Retina (tissue), 1 donor: ENCODE measurements at regions not wholly inside any gene's neighbourhood (a gene's known extent, or its start where the extent isn't known, plus 50 kb on each side); places are given as distances from the start of the nearest gene placed in this dataset.
"Not testable (repeated sequence)": the region's sequence is repeated elsewhere in the genome, so short reads cannot be mapped to it uniquely, and the experiment has no call there.

Experiments
- DNase-seq: peaks from one replicate; pipeline ENCODE4 v3.0.0-alpha.2; 2016

DNA sequence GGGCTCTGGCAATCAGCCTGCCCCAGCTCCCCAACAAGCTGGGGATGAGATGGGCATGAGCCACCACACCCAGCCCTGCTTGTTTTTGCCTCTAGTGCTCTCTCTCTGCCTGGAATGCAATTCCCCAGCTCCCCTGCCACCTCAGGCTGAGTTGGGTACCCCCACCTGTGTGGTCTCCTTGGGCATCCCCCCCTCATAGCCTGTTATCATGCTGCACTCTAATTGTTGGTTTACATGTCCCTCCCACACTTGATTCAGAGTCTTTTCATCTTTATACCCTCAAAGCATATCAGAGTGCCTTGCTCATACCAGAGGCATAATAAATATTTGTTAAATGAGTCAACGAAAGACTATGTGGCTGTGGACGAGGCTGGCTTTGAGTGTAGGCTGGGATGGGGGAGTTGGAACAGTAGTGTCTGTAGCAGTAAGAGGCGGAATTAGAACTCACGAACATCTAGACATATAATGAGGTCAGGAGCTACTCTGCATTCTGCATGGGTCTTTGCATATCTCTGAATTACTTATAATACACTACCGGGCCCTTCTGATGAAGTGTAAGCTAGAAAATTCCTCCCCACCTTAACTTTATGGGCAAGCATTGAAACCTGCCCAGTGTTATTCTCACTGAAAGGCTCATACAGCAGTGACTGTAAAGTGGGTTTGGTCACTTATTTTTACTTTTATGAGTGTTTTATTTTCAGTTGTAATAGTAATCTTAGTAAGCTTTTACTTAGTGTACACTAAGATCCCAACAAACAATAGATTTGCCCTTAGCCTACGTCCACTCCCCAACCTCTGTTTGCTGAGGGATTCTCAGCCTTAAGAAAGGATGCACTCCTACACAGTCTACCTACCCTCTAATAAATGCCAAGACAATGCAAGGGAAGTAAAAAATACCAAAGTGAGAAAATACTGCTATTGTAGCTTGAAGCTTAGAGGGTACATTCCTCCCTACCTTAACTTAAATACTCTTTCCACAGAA, 58.7 kb downstream of the EDN1 start:
- DNase-seq, result no peak

DNA sequence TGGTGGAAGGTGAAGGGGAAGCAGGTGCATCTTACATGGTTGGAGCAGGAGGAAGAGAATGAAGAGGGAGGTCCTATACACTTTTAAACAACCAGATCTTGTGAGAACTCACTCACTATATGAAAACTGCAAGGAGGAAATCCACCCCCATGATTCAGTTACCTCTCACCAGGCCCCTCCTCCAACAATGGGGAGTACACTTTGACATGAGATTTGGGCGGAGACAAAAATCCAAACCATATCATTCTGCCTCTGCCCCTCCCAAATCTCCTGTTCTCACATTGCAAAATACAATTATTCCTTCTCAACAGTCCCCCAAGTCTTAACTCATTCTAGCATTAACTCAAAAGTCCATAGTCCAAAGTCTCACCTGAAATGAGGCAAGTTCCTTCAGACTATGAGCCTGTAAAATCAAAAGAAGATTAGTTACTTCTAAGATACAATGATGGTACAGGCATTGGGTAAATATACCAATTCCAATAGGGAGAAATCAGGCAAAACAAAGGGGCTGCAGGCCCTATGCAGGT, 60.5 kb downstream of the EDN1 start:
- no peak for DNase-seq

DNA sequence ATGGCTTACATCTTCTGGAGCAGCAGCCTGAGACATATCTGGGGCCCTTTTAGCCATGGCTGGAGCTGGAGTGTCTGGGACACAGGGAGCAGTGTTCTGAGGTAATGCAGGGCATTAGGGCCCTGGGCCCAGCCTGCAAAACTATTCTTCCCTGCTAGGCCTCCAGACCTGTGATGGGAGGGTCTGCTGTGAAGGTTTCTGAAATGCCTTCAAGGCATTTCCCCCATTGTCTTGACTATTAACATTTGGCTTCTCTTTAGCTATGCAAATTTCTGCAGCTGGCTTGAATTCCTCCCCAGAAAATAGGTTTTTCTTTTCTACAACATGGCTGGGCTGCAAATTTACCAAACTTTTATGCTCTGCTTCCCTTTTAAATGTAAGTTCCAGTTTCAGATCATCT, 61.5 kb downstream of the EDN1 start:
- no peak for DNase-seq

DNA sequence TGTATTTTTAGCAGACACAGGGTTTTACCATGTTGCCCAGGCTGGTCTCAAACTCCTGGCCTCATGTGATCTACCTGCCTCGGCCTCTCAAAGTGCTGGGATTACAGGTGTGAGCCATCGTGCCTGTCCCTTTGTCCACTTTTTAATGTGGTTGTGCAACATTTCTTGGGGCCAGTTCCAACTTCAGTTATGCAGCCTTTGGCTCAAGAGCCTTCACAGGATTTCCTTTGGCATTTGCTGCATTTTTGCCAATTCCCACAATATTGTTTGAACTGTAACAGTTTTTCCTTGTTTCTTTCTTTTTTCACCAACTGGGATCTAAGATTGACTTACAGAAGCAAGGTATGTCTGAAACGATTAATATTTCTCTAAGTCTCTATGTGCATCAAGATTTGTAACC, 63.6 kb downstream of the EDN1 start:
- no peak for DNase-seq

DNA sequence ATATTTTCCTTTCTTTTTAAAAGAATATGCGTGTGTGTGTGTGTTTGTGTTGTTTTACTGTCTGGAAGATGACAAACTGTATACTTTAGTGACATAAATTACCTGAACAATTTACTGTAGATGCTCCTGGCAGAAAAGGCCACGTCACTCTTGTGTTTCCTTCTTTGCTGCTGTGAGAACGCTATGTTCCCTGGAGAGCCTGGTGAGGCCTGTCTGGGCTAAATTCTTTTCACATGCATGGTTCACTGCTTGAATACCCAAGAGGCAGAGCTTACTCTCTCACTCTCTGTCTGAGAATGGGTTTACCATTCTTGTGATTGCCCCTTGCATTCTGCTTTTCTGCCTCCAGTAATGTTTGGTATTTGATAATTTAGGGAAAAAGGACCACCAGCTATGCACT, 64.3 kb downstream of the EDN1 start:
- DNase-seq, result peak; percentile 50

DNA sequence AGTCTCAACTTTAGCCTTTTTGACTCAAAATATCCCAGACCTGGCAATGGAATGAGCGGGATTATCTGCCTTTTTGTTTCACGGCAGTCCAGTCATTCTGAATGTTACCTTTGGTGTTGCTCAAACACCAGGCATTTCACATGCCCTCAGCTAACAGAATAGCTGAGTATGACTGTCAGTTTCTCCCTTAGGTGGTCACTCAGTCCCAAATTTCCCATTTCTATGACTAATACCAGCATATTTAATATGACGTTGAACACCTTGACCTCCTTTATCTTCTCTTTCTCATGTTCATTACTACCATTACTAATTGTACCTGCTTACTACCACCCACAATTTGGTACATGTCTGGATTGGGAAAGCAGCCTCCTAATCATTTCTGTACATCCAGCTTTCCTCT, 65.2 kb downstream of the EDN1 start:
- DNase-seq, result no peak

DNA sequence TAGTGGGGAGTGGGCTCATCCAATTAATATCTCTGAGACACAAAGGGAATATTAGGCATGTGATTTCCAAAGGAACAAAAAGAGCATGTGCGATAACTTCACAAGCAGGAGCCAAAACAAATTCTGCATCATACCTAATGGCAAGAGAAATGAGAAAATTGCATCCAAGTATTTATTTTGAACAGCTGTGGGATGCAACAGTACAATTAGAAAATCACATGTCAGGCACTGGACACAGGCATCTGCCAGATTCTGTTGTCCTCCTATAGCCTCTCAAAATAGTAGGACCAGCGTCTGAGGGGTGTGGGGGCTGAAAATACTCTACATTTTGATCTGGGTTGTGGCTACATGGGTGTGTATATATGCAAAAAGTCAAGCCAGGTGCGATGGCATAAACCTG, 66.3 kb downstream of the EDN1 start:
- no peak for DNase-seq

DNA sequence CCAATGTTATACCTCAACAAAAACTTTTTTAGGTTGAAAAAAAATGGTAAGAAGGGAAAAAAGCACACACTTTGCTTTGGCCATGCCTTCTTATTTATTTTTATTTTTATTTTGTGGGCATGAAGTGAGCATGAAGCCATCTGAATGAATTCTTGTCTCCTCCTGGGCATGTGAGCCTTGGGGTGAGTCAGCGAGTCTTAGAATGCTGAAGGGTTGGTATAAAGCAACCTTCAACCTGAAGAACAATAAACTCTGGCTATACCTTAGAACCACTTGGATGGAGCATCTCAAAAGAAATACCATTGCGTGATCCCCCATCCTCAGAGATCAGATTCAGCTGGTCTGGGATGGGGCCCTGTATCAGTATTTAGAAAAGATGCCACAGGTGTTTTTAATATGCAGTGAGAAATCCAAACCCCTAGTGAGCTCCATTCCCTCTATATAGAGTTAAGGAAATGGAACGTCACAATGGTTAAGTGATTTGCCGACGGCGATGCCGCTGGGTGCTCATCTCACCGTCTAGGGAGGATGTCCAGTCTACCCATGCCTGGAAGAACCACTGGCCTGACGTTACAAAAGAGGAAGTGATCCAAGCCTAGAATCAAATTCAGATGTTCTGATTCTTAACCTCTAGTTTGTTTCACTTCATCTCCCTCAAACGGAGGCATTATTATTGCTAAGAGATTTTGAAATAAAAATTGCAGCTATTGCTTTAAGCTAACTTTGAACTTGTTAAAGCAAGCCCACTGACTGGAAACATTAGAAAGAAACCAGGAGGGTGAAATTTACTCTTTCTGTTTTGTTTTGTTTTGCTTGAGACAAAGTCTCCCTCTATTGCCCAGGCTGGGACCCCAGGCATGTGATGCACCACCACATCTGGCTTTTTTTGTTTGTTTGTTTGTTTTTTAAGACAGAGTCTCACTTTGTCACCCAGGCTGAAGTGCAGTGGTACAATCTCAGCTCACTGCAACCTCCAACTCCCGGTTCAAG, 67.1 kb downstream of the EDN1 start:
- no peak for DNase-seq

DNA sequence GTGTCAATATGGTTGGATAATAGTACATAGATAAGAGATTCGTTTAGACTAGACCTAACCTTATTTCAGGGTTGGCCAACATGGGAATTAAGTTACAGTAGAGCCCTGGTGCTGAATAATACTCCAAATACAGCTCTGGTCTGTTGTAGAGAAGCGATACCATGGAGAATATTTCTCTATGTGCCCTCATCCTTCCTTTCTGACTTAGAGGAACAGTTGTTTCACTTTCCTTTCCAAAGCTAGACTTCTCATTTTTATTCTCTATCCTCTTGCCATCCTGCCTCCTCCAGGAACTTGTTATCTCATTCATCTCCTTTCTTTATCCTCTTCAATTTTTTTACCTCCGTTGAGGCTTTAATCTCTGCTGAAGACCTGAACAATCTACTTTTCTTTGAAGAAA, 68.9 kb downstream of the EDN1 start:
- no peak for DNase-seq

DNA sequence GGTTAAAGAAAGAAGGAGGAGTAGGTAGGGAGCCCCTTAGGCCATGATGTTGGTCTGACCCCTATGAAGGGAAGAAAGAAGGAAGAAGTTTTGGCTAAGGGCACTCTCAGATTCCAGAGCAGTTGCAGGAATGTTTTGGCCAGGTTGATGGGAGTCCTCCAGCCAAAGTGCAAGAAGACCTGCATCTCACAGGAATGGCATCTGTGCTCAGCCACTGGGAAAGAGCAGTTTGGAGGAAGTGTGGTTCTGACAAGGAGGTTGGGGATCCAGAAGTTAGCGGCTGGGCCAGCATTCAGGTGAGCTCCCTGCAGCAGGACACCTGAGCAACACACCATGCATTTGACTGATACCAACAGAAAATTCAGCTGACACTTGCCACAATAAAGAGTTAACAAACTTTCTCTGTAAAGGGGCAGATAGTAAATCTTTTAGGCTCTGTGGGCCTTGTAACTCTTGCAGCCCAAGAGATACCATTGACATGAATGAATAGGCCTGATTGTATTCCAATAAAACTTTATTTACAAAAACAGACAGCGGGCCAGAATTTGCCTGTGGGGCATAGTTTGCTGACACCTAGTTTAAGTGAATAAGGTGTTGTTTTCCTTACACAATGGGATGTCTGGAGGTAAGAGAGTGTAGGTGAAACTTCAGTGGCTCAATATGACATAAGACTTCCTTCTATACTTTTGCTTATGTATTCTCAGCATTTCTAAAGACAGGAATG, 71.0 kb downstream of the EDN1 start:
- no peak for DNase-seq

DNA sequence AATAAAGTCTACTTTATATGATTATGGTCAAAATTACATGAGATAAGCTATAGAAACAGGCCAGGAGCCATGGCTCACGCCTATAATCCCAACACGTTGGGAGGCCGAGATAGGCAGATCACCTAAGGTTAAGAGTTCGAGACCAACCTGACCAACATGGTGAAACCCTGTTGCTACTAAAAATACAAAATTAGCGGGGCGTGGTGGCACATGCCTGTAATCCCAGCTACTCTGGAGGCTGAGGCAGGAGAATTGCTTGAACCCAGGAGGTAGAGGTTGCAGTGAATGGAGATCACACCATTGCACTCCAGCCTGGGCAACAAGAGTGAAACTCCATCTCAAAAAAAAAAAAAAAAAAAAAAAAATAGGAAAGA, 73.1 kb downstream of the EDN1 start:
- DNase-seq, result not testable (repeated sequence)

DNA sequence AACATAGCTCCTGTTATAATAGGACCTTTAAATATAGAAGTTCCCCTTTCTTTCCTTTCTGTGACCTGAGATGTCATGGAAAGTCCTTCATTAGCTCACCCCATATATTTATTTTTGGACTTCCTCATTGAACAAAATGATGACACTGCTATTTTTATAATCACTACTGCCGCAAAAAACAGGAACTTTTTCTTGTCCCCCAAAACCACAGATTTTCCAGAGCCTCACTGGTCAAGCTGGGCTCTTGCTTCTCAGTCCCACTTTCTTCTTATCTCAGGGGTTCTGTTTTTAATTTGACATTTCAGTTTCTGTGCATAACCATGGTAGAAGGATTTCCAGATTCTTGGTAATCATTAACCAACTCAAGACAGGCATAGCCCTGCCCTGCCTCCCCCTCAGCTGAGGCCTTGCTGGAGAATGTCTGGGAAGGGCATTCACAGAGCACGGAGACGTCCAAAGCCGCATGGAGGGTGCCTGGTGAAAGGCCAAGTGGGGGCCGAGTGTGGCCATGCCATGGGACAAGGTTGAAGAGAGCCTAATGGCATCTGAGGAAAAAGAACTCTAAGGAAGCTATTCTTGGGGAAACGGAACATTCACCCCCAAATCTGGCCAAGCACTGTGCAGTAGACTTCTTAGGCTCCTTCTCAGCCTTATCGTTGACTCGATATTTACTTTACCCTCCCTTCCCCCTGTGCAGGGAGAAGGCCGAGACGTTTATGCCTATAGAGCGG, 73.7 kb downstream of the EDN1 start:
- DNase-seq, result no peak

DNA sequence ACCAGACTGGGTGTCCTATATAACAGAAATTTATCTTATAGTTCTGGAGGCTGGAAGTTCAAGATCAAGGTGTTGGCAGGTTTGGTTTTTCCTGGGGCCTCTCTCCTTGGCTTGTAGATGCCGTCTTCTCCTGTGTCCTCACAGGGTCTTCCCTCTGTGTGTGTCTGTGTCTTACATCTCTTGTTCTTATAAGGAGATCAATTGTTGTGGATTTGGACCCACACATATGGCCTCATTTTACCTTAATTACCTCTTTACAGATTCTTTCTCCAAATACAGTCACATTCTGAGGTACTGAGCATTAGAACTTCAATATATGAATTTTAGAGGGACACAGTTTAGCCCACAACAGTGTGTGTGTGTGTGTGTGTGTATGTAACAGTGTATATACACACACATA, 74.5 kb downstream of the EDN1 start:
- DNase-seq, result no peak

DNA sequence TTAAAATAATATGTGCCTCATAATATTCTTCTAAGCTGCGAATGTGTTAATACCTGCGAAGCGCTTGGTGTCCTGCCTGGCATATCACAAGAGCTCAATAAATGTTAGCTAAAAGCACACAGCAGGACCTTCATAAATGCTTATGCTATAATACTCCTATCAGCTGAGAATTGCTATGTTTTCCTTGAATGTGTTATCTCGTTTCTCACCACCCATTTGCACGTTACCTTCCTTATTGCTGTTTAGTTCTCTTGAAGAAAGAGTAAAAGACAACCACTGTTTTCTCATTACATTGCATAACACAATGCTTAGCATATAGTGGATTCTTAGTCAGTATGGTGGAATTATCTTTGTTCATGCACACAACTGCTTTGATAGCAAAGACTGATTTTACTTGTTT, 76.6 kb downstream of the EDN1 start:
- no peak for DNase-seq

DNA sequence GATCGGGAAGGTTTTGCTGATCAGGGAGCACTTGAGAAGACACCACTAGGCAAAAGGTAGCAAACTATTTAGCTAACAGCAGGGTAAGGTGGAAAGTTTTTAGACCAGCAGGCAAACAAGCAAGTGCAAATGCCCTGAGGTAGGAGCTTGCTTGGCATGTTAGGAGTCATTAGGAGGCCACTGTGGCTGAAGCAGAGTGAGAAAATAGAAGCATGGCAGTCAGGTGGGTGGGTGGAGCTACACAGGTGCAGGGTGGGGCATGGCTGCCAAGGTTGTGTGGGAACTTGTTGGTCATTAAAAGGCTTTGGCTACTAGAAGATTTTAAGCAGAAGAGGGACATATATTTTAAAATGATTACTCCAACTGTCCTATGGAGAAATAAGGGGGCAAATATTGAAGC, 77.3 kb downstream of the EDN1 start:
- no peak for DNase-seq

DNA sequence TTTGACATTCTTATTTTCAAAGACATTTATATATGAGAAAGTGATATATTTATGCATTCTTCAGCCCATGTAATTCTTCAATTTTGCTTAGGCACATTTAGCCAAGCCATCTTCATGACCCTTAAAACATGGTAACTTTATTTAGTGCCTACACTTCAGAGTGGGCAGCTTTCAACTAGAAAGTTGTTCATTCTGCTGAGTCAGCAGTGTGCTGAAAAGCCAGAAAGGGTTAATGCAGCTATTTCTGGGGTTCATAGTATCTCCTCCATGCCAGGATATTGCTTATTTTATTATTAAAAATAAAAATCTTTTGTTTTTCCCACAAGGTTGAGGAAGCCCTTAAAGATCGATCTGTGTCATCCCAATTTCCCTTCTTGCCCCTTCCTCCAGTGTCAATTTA, 79.2 kb downstream of the EDN1 start:
- DNase-seq, result no peak

DNA sequence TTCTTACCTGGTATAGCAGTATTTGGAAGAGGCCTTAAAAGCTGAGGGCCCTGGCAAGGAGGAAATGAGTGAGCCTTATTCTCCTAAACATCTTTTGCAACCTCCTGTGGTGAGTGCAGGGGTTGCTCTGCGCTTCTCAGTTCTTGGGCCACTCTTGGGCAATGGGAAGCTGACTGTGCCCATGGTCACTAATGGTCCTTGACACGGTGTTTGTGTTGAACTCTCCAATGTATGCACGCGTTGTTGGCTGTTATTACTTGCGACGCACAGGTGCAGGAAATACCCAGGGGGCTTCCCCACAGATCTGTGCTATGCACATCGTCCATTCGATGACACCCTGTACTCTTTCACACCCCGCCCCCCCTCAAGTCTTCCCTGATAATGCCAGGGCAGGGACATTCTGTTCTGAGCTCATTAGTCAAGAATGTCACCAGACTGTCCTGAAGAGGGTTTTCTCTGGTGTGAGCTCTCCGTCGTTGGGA, 79.7 kb downstream of the EDN1 start:
- no peak for DNase-seq

DNA sequence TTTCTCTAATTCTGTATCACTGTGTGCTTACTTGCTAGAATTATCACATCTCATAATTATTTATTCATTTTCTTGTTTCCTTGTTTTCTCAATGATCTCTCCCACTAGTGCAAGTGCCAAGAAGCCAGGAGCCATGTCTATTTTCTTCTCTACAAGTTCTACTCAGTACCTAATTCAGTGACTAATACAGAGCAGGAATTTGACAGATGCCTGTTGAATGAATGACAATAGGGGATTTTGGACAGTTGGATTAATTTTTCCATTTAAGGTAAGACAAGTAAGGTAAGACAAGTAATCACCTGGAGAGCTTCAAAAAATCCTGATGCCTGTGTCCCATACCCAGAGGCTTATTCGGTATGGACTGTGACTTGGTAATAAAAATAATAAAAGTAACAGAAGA, 81.0 kb downstream of the EDN1 start:
- DNase-seq, result no peak

DNA sequence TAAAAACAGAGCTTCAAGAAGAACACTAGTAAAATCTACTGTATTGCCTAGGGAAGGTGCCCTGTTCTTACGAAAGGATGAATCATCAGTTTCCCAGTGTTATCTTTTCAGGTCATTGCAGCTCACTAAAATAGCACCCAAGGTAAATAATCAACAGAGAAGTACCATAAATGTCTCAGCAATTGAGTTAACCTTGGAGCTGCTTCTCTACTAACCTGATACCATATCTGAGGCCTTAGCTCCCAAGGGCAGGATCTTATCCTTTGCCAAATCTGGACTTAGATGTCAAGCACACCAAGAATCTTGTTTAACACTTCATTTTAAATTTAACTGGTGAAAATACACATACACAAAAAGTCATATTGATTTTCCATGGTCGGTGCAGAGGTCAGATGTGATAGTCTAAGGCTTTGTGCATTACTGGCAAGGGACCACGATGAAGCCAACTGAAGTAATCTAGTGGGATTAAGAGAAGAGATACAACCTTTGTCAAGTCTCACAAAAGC, 81.5 kb downstream of the EDN1 start:
- no peak for DNase-seq

DNA sequence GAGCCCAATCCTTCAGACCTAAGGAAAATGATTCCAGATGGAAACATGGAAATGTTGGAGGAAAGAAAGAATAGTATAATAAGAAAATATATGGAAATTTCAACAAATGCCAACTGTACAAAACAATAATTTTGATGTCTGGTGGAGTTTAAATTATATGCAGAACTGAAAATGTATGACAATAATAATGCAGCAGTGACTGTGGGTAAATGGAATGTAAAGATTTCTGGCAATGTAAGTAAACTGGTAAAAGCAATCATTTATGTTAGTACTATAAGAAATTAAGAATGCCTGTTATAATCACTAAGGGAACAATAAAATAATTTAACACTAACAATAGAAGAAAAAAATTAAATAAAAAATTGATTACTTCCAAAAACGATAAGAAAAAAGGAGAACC, 89.0 kb downstream of the EDN1 start:
- no peak for DNase-seq

DNA sequence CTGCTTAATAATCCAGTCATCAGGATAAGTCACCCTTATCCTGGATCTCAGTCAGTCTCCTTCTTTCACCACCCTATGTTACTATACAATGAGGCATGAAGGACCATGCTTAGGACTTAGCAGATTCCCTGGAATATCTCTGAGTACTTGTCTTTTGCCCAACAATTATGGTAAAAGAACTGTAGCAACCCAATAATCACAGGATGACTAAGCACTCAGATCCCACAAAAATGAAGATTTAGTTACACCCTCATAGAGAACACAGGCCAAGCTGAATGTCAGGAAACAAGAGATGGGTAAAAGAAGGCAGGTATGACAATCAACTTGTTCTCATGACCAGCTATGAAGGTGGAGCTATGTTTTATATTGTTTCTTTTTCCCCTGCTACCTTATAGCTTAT, 91.4 kb downstream of the EDN1 start:
- DNase-seq, result no peak

DNA sequence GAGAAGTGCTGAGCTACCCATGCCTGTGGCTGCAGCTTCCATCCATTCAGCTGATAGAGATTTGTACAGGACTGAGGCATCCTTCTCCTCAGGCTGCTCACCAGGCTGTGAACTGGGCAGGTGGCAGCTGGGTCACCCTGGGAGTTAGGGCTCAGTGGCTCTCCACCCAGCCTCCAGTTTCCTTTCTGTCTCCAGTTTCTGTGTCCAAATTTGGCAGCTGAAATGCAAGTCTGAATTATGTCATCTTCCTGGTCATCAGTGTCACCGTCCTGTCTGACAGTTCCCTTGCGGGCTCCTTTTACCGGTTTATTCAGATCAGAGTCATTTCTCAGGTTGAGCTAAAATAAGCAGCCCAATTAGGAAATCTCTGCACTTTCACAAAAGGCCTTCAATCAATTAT, 93.3 kb downstream of the EDN1 start:
- DNase-seq, result no peak
